TTC549 (cell line): ENCODE measurements at regions not wholly inside any gene's neighbourhood (a gene's known extent, or its start where the extent isn't known, plus 50 kb on each side); places are given as distances from the start of the nearest gene placed in this dataset.
"Not testable (repeated sequence)": the region's sequence is repeated elsewhere in the genome, so short reads cannot be mapped to it uniquely, and the experiment has no call there.

ENCODE experiments used
- FAIRE-seq: peaks from 2 replicates; lab custom pipeline; 2012; peaks lifted over from hg19 to GRCh38; lab: Jason Lieb, UNC

GRCh38 chr6:105522626-105523322 is 119.9 kb upstream of the PREP start:
- FAIRE-seq = no peak

DNA sequence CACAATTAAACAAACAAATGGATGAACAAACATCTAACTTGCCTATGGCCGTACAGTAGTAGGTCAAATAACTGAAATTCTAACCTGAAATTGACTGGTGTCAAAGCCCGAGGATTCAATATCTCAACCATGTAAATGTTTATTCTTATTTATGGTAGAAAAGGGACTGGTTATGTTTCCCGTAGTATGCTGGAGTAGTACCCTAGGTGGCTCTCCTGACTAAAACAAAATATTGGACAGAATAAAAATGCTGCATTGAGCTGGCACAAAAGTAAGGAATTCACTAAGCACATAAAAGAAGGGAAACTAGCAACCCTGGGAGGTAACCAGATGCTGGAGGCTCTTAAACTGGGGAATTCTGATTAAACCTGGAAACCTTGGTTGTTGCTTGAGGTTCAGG is 117.1 kb upstream of the PREP start:
- no peak for FAIRE-seq

DNA sequence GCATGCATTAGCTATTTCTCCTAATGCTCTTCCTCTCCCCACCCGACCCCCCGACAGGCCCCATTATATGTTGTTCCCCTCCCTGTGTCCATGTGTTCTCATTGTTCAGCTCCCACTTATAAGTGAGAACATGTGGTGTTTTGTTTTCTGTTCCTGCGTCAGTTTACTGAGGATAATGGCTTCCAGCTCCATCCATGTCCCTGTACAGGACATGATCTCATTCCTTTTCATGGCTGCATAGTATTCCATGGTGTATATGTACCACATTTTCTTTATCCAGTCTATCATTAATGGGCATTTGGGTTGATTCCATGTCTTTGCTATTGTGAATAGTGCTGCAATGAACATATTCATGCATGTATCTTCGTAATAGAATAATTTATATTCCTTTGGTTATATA is 116.1 kb upstream of the PREP start:
- FAIRE-seq = not testable (repeated sequence)

DNA sequence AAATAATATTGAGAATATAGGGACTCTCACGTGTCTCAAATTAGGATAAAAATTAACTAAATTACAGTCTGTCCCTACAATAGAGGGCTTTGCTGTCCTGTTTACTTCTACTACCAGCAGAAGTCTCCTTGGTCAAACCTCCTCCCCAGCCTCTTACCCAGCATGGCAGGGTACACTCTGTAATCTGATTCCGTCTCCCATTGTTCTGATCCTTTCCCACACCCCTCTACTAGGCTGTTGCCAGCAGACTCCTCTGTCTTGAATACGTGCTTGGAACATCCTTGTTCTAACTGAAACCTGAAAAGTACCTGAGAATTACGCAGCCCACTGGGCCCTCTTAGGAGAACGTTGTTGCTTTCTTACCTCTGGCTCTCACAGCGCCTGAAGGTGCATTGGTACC is 112.2 kb upstream of the PREP start:
- no peak for FAIRE-seq

DNA sequence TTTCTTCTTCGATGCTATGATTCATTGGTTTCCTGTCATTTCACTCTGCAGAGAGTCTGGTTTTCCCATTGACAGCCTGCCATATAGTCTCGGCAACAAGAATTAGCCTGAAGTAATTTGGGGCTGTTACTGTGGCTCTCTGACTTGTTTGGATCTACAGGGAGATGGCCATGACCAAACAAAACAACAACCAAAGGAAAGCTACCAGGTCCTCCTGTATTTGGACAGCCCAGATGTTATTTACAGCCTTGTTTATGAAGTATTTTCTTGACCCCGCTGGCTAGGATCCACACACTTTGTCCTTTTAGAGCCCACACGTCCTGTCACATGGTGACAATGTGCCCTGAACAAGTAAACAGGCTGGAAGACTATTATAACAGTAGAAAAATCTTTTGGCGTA is 111.4 kb upstream of the PREP start:
- FAIRE-seq = no peak

- FAIRE-seq = no peak
Measured at GRCh38 chr6:105511639-105512038, 108.8 kb upstream of the PREP start.

DNA sequence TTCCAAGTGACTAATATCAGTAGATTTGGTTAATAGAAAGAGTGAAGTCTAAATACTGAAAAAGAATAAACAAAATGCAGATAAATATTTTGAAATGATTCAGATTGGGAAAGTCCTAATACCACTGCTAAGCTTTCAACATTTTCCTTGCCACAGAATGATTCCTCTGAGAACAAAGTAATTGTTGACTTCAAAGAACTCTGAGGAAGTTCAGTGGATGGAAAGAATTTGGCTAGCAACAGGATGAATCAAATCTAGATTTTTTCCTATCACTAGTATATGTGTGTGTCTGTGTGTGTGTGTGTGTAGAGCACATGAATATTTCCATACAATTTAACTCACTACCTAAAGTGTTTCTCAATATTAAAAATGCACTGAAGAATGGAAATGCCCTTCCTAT is 107.9 kb upstream of the PREP start:
- FAIRE-seq = peak; percentile 26

- FAIRE-seq = peak; percentile 71
Measured at GRCh38 chr6:105509506-105510331, 106.8 kb upstream of the PREP start.

DNA sequence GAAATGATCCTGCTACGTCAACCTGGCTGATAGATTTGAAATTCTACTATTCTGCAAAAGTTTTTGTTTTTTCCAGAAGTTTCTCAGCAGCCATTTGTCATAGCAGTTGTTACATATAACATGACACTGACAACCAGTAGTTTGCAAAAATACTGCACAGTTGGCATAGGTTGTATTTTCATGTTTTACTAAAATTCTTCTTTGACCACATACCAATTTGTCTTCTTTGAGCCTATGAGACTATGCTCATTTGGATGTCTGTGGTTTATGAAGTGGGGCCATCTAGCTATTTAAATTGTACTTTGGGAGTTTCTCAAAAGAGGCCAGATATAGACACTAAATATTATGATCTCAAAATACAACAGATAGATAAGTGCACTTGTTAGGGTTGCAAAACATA is 104.9 kb upstream of the PREP start:
- FAIRE-seq = no peak

DNA sequence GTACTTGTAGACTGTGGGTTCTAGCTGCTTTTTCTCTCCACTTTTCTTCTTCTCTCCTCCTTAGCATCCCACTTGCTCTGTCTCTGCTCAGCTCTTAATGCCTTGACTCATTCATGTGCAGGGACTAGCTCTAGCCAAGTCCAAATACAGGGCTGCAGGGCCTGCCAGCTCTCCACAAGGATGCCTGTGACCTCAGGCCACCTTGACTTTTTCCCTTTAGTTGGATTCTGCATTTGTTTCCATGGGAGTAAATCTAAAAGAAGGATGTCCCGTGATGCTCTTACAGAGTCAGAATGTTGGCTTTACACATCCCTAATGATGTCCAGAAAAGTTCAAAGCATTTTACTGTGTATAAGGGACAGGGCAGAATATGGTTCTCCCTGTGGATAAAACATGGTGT is 101.8 kb upstream of the PREP start:
- FAIRE-seq = no peak

DNA sequence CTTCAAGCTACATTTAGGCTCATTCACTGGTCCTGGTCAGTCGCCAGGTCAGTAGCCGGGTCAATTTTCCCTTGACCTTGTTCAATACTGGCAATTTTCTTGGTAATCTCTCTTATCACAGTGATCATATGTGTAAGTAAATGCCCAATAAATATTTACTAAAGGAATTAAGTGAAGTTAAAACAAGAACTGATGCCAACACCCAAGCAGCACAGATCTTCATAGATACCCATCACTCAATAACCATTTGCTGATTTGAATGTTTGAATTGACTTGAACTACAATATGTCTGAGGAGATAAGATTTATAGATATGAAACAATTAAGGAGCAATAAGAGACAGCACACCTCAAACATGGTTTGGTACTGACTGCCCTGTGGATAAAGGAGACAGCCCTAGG is 100.8 kb upstream of the PREP start:
- no peak for FAIRE-seq

DNA sequence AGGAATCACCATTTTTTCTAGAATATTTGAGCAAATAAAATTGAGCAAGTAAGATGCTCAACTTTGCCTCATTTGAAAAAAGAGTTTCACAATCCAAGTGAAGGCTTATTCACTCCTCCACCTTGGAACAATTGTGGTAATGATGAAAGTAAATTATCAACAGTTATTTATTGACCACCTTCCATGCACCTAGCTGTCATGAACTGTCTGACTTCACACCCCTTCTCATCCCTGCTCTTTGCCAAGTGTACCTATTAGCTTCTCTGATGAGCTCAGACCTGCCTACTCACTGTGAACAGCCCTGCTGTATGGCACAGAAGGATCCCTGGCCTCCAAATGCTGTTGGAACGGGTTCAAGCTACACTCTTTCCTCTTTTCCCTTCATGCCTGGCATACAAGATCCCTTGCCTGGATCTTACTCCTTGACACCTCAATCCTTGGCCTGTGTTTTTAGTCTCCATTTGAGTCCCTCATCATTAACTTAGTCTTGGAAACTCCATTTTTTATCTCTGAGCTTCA is 99.0 kb upstream of the PREP start:
- no peak for FAIRE-seq

DNA sequence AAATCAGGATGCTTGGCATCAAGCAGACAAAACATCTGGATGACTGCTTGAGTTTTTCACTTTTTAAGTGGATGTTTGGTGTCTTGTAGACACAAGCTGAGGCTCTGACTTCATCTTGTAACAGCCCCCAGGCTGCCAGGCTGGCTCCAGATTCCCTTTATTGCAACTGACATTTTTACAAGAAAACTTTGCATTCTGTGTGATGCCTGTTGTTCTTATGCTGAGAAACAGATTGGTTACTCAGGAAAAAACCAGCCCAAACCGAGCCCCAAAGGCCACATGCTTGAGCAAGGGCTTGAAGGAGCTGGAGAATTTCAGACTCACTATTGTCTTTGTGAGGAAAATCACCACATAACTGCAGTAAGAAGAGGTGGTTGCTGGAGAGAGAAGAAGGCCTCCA is 98.4 kb upstream of the PREP start:
- no peak for FAIRE-seq

DNA sequence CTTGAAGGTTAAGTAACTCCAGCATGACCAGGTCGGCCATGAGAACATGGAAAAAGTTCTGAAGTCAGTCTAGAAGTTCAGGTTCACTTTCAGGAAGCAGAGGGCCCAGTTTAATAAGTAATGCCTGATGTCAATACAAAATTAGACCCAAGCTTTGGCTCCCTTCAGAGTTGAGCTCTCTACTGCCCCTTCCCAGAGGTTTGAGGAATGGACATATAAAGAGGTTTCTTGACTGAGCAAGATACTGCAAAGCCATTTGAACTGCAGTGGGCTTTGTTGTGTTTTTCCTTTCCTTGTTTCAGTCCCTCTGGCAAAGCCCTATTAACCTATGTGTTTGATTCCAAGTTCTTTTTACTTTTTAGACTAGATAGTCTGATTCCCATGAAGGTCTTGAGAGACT is 97.8 kb upstream of the PREP start:
- FAIRE-seq = no peak

GRCh38 chr6:105499931-105500330 is 97.0 kb upstream of the PREP start:
- no peak for FAIRE-seq

DNA sequence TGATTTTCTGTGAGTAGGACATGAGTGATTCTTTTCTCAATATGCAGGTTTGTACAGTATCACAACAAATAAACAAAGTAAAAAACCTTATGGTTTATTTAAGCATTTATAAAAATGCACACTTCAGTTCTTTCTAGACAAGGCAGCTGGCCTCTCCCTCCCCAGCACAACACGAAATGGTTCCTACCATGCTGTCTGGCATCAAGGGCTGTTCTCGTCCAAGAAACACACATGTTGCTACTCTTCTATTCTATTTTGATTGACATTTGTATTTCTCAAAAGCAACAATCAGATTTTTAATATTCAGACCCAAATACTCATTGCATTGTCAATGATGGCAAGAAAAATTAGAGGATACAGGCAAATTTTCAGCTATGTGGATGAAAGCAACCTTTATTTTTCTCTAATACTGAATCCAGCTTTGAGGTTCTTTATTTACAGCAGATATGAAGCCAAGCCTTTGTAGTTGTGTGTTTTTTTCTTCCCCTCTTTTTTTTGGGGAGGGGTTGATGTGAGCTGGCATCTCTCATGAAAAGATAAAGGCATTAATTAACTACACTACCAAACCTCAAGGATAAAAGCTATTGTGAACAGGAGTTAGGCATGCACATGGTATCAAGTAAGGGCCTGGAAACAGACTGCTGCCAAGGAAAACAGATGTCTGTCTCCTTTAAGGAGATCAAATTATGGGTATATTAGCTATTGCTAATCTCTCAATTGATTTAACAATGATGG is 96.4 kb upstream of the PREP start:
- FAIRE-seq = no peak

DNA sequence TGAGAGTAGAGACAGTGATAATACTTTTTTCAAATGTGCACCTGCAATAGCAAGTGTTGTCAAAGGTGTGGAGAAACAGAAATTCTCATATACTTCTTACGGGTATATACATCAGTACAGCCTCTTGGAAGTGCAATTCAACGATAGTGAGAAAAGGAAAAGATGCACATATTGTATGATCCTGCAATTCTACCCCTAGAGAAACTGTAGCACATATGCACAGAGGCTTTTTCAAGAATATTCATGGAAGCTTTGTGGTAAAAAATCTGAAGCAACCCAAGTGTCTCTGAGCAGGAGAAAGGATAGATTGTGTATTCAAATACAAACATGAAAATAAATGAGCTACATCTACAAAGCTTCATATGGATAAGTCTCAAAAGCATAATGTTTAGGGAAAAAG is 94.7 kb upstream of the PREP start:
- no peak for FAIRE-seq

- FAIRE-seq = no peak
Measured at GRCh38 chr6:105495515-105495914, 92.6 kb upstream of the PREP start.

DNA sequence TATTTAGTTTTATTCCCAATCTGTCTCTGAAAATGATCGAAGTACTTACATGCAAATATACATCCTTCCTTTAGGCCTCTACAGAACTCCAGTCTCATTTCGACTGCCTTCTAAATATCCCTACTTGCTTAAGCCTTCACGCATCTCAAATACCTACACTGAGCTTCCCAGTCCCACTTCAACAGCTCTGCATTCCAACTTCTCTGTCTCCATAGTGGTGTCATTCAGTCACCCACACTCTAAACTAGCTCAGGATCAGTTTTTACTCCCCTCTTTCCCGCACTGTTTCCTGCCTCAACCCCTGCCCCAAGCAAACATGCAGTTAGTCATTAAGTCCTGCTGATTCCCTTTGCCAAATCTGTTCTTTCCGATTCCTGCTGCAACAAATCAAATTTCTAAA is 91.8 kb upstream of the PREP start:
- no peak for FAIRE-seq

DNA sequence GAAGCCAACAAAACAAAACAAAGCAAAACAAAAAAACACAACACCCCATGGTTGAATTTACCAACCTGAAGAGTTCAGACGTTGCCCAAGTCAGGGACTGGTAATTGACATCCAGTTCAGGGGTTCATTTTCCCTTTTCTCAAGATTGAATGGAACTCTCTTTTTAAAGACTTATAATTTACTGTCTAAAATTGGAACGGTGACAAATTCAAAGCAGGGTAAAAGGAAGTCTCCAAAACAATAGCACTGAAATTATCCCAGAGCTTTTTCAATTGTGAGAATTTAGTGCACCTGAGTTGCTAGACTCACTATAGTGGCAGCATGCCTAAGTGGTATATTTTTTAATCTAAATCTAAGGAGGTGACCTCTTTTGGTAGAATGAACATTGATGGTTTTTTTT is 90.9 kb upstream of the PREP start:
- FAIRE-seq = no peak

- no peak for FAIRE-seq
Measured at GRCh38 chr6:105492706-105493673, 90.1 kb upstream of the PREP start.

GRCh38 chr6:105489216-105489530 is 86.3 kb upstream of the PREP start:
- no peak for FAIRE-seq
